HG02884 (cell line): ENCODE measurements at regions not wholly inside any gene's neighbourhood (a gene's known extent, or its start where the extent isn't known, plus 50 kb on each side); places are given as distances from the start of the nearest gene placed in this dataset.
"Not testable (repeated sequence)": the region's sequence is repeated elsewhere in the genome, so short reads cannot be mapped to it uniquely, and the experiment has no call there.

Experiments used
- ATAC-seq: cut with Tn5 transposase; IDR thresholded peaks from one replicate; pipeline ENCODE4 v1.9.1; 2021; ENCODE audit warnings: mild to moderate bottlenecking, moderate library complexity; ENCODE audit not compliant: unreplicated experiment

- ATAC-seq, result no peak
These were observed 136.3 kb upstream of the BASP1 start for GRCh38 chr5:17081142-17081541.

- ATAC-seq, result not testable (repeated sequence)
These were observed 134.2 kb upstream of the BASP1 start for GRCh38 chr5:17083276-17083675.

GRCh38 chr5:17087035-17087434 is 130.4 kb upstream of the BASP1 start:
- ATAC-seq, result no peak

GRCh38 chr5:17088051-17088450 is 129.4 kb upstream of the BASP1 start:
- ATAC-seq, result no peak

GRCh38 chr5:17089001-17089400 is 128.4 kb upstream of the BASP1 start:
- ATAC-seq, result no peak

GRCh38 chr5:17089690-17090089 is 127.7 kb upstream of the BASP1 start:
- ATAC-seq, result no peak

GRCh38 chr5:17090839-17091238 is 126.6 kb upstream of the BASP1 start:
- ATAC-seq, result no peak

- ATAC-seq, result no peak
These were observed 122.6 kb upstream of the BASP1 start for GRCh38 chr5:17094830-17095229.

- ATAC-seq, result no peak
These were observed 120.3 kb upstream of the BASP1 start for GRCh38 chr5:17096952-17097695.

GRCh38 chr5:17099946-17100345 is 117.5 kb upstream of the BASP1 start:
- no peak for ATAC-seq

- no peak for ATAC-seq
These were observed 114.0 kb upstream of the BASP1 start for GRCh38 chr5:17103461-17103860.

- ATAC-seq, result no peak
These were observed 111.5 kb upstream of the BASP1 start for GRCh38 chr5:17105744-17106418.

GRCh38 chr5:17106521-17106920 is 110.9 kb upstream of the BASP1 start:
- no peak for ATAC-seq

GRCh38 chr5:17112091-17112716 is 105.2 kb upstream of the BASP1 start:
- ATAC-seq, result not testable (repeated sequence)

GRCh38 chr5:17113174-17113958 is 104.1 kb upstream of the BASP1 start:
- no peak for ATAC-seq

- ATAC-seq, result no peak
These were observed 103.2 kb upstream of the BASP1 start for GRCh38 chr5:17114233-17114632.

- ATAC-seq, result no peak
These were observed 102.5 kb upstream of the BASP1 start for GRCh38 chr5:17114715-17115599.

GRCh38 chr5:17115855-17116254 is 101.6 kb upstream of the BASP1 start:
- ATAC-seq, result no peak

GRCh38 chr5:17118631-17119030 is 98.8 kb upstream of the BASP1 start:
- ATAC-seq, result peak; percentile 80

GRCh38 chr5:17120209-17120608 is 97.2 kb upstream of the BASP1 start:
- no peak for ATAC-seq
